OCI-M2 (cell line): ENCODE measurements at regions not wholly inside any gene's neighbourhood (a gene's known extent, or its start where the extent isn't known, plus 50 kb on each side); places are given as distances from the start of the nearest gene placed in this dataset.

ENCODE experiments used
- DNase-seq: peaks from one replicate; lab custom pipeline; 2025; ENCODE audit not compliant: unreplicated experiment; lab: John Stamatoyannopoulos, UW

DNA sequence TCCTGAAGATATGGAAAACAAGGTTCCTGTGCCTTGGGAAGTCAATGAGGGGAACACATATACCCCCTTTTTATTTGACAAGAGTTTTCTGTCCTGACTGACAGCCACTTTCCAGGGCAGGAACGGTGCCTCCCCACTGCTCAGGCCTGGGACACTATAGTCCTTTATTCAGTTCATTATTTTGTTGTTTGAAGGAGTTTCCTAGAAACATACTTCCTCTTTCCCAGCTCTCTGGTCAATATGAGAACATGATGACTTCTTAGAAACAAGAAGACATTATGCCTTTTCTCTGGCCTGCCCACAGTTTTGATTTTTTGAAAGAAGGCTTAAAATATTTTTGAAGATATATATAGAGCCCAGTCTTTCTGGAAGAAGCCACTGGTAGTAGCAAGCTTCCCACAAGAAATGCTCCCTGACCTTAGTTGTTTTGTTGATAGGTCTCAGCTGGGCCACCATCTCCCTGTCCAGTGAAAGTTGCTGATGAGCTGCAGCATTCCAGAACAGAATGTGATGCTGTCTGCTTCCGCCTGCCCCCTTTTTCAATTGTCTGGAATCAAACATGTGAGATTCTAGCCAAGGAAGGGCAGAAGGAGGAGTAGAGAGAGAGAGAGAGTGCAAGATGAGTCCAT lies 122.7 kb upstream of the ADRA1D start:
- DNase-seq, result no peak

GRCh38 chr20:4370851-4371250 lies 121.8 kb upstream of the ADRA1D start:
- DNase-seq, result no peak

DNA sequence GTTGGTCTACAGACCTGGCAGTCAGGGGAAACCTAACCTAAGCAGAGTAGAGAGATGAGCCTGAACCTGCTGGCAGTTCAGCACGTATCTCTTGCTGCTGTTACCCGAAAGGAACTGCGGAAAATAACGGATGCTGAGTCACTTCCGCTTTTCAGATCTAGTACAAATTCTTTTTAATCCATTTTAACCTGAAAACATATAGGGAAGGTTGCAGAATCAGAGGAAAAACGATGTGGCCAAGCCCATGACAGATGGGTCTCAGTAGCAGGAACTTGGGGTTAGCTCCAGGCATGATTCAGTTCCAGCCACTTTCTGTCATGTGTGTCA lies 120.7 kb upstream of the ADRA1D start:
- DNase-seq, result no peak

- no peak for DNase-seq
Observed at GRCh38 chr20:4369119-4369797, 120.2 kb upstream of the ADRA1D start.

DNA sequence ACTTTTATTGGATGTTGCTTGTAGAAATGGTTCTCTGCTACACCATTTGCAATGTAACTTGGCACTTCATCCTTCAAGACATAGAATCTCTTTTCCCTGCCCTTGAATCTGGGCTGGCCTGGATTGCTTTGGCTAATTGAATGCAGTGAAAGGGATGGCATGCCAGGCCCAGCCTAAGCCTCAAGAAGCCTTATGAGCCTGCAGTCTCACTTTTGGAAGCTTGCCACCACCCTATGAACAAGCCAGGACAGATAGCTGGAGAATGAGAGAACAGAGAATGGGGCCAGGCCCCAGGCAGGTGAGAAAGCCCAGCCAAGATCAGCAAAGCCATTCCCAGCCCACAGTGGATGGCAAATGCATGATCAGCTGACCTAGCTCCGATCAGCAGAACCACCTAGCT lies 117.0 kb upstream of the ADRA1D start:
- DNase-seq, result no peak

GRCh38 chr20:4358552-4358951 lies 109.5 kb upstream of the ADRA1D start:
- DNase-seq, result no peak

DNA sequence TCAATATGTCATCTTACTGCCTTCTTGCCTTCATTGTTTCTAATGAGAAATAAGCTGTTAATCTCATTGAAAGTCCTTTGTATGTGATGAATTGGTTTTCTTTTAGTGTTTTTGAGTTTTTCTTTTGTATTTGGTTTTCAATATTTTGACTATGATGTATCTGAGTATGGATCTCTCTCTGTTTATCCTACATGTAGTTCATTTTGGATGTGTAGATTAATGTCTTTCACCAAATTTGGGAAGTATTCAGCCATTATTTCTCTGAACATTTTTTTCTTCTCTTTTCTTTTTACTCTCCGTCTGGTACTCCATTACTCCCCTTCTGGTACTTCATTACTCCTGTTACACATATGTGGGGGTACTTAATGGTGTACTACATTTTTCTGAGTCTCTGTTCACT lies 103.3 kb upstream of the ADRA1D start:
- DNase-seq, result no peak

DNA sequence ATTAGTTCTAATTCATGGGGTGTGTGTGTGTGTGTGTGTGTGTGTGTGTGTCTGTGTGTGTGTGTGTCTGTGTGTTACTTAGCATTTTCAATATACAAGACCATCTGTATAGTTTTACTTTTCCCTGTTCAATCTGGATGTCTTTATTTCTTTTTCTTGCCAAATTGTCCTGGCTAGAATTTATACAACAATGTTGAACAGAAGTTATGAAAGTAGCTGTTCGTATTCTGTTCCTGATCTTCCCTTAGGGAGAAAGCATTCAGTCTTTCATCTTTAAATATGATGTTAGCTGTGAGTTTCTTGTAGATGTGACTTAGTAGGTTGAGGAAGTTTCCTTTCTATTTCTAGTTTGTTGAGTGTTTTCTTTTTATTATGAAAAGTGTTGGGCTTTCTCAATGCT lies 101.0 kb upstream of the ADRA1D start:
- no peak for DNase-seq

DNA sequence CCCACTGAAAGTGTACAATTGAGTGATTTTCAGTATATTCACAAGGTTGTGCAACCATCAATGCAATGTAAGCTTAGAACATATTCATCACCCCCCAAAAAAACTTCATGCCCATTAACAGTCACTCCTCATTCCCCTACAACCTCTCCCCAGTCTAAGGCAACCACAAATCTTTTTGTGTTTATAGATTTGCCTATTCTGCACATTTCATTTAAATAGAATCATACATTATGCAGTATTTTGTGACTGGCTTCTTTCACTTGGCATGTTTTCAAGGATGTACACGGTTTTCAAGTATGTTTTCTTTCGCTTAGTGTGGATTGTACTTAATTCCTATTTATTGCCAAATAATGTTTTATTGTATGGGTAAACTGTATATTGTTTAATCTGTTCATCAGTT lies 95.6 kb upstream of the ADRA1D start:
- DNase-seq, result no peak

- no peak for DNase-seq
Observed at GRCh38 chr20:4342609-4343008, 93.5 kb upstream of the ADRA1D start.

GRCh38 chr20:4341804-4342485 lies 92.9 kb upstream of the ADRA1D start:
- DNase-seq, result no peak

- no peak for DNase-seq
Observed at GRCh38 chr20:4335722-4336121, 86.6 kb upstream of the ADRA1D start.

DNA sequence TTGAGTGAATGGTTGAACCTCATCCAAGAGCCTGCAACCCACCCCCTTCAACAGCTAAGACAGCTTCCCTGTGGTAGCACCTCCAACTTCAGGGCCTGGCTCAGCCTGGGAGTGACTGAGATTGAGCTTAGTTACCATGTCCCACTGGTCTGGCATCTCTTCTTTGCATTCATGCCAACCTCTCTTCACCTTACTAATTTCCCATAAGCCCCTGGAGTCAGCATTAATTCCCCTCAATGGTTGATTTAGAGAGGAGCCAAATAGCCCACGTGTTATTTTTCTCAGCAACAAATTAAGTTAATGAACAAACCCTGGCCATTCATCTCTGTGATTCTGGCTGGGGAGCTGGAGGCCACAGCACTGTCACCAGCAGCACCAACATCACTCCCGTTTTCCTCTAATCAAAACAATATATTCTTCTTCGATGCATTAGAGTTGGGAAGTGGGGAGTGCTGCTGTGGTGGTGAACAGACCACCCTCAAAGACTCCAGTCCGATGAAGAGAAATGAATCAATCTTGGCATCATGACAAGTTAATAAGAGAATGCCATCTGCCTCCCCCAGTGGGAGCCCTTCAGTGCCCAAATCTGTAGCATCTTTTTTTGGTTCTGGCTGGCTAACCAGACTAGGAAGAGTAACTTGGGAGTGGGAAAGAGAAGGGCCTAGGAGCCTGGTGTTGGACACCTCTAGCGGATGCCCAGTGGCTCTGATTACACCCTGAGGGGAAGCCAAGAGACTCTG lies 83.2 kb upstream of the ADRA1D start:
- no peak for DNase-seq

GRCh38 chr20:4330011-4330410 lies 80.9 kb upstream of the ADRA1D start:
- DNase-seq, result no peak

DNA sequence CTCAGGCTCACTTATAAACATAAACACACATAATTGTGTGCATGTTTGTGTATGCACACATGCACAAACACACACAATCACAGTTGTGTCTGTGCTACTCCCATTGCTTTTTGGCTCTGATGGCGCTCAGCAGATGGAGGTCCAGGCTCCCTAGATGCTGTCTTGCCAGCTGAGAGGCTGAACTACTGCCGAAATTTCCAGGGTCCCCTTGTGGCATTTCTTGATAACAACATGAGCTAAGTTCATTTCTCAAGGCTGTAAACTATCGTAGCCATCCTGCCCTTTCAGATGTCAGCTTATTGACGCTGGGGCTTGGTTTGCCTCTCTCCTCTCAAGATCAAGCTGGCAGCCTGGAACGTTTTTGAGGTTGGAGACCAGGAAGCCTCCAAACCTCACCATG lies 80.1 kb upstream of the ADRA1D start:
- DNase-seq, result no peak

- no peak for DNase-seq
Observed at GRCh38 chr20:4328541-4328940, 79.5 kb upstream of the ADRA1D start.

GRCh38 chr20:4327956-4328355 lies 78.9 kb upstream of the ADRA1D start:
- no peak for DNase-seq

- DNase-seq, result no peak
Observed at GRCh38 chr20:4326195-4327065, 77.3 kb upstream of the ADRA1D start.

GRCh38 chr20:4325548-4326187 lies 76.6 kb upstream of the ADRA1D start:
- DNase-seq, result no peak

DNA sequence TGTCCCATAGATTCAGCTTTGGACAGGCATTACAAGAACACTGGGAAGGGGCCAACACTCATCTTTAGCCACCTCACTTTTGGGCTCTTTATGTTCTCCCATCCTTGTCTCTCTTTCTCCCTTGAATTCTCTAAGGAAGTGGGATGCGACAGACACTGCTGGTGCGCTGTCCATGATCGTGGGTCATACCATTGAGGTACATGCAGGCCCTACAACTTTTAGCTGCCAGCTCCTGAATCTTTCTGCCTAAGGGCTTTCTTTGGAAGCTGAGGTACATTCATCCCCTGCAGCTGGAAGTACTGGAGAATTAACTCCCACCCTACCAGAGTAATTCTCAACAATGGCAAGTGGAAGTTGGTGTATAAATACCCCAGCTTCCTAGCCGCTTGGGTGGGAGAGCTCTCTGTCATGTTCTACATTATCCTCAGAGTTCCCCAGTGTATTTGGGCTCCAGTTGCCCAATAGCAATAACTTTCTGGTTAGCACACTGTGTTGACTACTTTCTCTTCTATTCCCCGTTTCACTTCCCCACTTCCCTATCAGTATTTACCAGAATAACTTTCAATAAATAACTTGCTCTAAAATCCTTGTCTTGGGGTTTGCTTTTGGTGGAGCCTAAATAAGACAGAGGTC lies 75.6 kb upstream of the ADRA1D start:
- DNase-seq, result no peak
